Testis (tissue), 2 donors: ENCODE measurements at regions not wholly inside any gene's neighbourhood (a gene's known extent, or its start where the extent isn't known, plus 50 kb on each side); places are given as distances from the start of the nearest gene placed in this dataset.

Experiments used
- POLR2A ChIP-seq: fragments of 450-650 bp; IDR thresholded peaks from one replicate; pipeline ENCODE4 v1.6.1; 2017; ENCODE audit warnings: antibody characterized with exemption, mild to moderate bottlenecking, moderate library complexity
- TF ChIP-seq, protein P1 (sequence below), 3 experiments: fragments of 450-650 bp in 2 of 3; fragments of 200-600 bp in 1 of 3; sonication (generic) in 1 of 3; IDR thresholded peaks; one replicate each; pipeline ENCODE4 v1.5.1; 2016 to 2019; ENCODE audit warnings: antibody characterized with exemption in 3 of 3, mild to moderate bottlenecking in 2 of 3, moderate library complexity in 1 of 3

GRCh38 chr7:33666531-33666930 lies 238.8 kb upstream of the BMPER start:
- TF ChIP-seq, protein P1, sequence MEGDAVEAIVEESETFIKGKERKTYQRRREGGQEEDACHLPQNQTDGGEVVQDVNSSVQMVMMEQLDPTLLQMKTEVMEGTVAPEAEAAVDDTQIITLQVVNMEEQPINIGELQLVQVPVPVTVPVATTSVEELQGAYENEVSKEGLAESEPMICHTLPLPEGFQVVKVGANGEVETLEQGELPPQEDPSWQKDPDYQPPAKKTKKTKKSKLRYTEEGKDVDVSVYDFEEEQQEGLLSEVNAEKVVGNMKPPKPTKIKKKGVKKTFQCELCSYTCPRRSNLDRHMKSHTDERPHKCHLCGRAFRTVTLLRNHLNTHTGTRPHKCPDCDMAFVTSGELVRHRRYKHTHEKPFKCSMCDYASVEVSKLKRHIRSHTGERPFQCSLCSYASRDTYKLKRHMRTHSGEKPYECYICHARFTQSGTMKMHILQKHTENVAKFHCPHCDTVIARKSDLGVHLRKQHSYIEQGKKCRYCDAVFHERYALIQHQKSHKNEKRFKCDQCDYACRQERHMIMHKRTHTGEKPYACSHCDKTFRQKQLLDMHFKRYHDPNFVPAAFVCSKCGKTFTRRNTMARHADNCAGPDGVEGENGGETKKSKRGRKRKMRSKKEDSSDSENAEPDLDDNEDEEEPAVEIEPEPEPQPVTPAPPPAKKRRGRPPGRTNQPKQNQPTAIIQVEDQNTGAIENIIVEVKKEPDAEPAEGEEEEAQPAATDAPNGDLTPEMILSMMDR (IDR thresholded peaks at IDR 0.05) = no peak
- TF ChIP-seq POLR2A = no peak
